ENCODE measurements at regions not wholly inside any gene's neighbourhood (a gene's known extent, or its start where the extent isn't known, plus 50 kb on each side); places are given as distances from the start of the nearest gene placed in this dataset.

DNA sequence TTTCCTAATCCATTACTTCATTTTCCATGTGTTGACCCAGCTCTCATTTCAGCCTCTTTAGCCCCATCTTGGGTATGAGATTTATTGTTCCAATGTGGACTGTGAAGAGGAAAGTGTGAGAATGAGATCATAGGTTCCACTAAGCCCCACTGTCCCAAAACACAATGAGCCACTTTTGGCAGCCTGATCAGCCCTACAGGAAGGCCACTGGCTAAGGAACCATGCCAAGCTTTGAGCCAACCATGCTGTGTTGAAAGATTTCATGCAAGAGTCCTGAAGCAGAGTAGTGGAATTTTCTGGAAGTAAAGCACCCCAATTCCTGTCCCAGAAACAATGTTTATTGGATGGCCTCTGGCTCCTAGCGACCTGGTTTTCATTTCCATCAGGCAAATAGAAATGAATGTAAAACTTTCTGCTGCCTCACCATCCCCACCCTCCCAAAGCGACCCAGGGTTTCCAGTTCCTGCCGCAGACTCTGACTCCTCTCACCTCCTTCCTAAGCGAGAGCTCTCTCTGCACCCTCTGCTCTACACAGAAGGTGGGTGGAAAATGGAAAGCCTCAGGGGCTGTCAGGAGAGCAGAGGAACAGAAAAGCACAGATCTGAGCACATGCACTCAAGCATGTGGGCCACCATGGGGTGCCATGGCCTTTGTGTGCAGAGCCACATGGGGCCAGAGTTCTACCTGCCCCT lies 73.1 kb downstream of the KCTD12 start:
- TF ChIP-seq CTCF (IDR thresholded peaks at IDR 0.05; ENCODE audit: unreplicated experiment), result no peak
- H3K27me3 Mint-ChIP-seq, result peaks cover 9% of the 10 kb centered on the region
- H3K36me3 Mint-ChIP-seq (ENCODE audit: insufficient read depth), result no peaks in the 10 kb centered on the region
- no peak overlapping the region for H3K4me3 Mint-ChIP-seq (ENCODE audit: low read depth)
- H3K27ac Mint-ChIP-seq, result no peak overlapping the region
- no peaks in the 10 kb centered on the region for H3K9me3 Mint-ChIP-seq (ENCODE audit: low read depth)
- no peaks in the 10 kb centered on the region for H3K4me1 Mint-ChIP-seq (ENCODE audit: low read depth)
- no peak for DNase-seq (ENCODE audit: low spot score, unreplicated experiment)

DNA sequence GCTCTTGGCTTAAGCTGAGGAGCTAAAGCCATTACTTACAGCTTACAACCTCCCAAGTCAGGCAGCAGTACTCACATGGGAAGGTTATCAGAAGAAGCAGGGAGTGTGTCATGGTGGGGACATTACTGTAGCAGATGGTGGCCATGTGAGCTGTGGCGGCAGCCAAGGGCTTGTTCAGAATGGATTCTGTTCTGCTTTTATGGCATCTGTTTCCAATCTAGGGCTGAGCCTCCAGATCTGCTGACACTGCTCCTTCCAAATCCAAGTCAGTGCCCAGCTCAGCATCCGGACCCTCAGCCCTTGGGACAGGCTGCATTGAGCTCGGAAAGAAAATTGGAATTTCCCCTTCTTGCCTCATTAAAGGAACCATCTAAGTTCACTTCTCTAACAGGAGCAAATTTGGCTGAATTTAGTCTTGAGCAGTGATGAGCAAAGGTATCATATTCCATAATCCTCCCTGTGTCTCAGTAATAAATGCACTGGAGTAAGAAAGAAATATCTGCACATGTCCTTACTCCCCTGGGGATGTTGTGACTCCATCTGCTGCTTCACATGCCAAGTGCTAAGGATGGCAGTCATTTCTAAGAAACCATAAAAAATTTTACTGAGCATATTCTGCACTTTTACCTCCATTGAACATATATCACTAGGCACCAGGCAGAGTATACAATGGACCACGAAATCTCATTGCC lies 73.9 kb downstream of the KCTD12 start:
- no peak for DNase-seq (ENCODE audit: low spot score, unreplicated experiment)
- no peaks in the 10 kb centered on the region for H3K36me3 Mint-ChIP-seq (ENCODE audit: insufficient read depth)
- H3K4me1 Mint-ChIP-seq (ENCODE audit: low read depth), result no peaks in the 10 kb centered on the region
- H3K4me3 Mint-ChIP-seq (ENCODE audit: low read depth), result no peak overlapping the region
- TF ChIP-seq CTCF (IDR thresholded peaks at IDR 0.05; ENCODE audit: unreplicated experiment), result no peak
- H3K27ac Mint-ChIP-seq, result no peak overlapping the region
- no peaks in the 10 kb centered on the region for H3K9me3 Mint-ChIP-seq (ENCODE audit: low read depth)
- H3K27me3 Mint-ChIP-seq, result peaks cover 7% of the 10 kb centered on the region

DNA sequence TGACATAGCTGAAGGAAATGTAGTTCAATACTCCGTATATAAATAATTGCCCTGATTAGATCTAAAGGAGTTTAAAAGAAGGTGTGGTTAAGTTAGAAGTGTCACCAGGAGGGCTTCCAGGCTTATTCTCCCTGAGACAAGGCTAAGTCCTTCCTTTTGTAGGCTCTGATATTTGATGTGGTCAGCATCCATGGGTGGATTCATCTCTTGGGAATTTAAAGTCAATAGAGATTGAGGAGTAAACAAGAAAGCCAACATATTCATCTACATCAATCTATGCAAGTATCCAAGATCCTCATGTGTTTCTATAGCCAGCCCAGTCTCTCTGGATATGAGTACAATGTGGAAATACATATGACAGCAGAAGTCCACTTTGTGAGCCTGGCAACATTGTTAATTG lies 76.8 kb downstream of the KCTD12 start:
- H3K36me3 Mint-ChIP-seq (ENCODE audit: insufficient read depth), result no peaks in the 10 kb centered on the region
- H3K9me3 Mint-ChIP-seq (ENCODE audit: low read depth), result no peaks in the 10 kb centered on the region
- H3K4me3 Mint-ChIP-seq (ENCODE audit: low read depth), result no peak overlapping the region
- TF ChIP-seq CTCF (IDR thresholded peaks at IDR 0.05; ENCODE audit: unreplicated experiment), result no peak
- H3K4me1 Mint-ChIP-seq (ENCODE audit: low read depth), result no peaks in the 10 kb centered on the region
- H3K27ac Mint-ChIP-seq, result no peak overlapping the region
- peaks cover 7% of the 10 kb centered on the region for H3K27me3 Mint-ChIP-seq
- DNase-seq (ENCODE audit: low spot score, unreplicated experiment), result no peak

- no peaks in the 10 kb centered on the region for H3K9me3 Mint-ChIP-seq (ENCODE audit: low read depth)
- no peak overlapping the region for H3K27ac Mint-ChIP-seq
- TF ChIP-seq CTCF (IDR thresholded peaks at IDR 0.05; ENCODE audit: unreplicated experiment), result no peak
- no peaks in the 10 kb centered on the region for H3K36me3 Mint-ChIP-seq (ENCODE audit: insufficient read depth)
- H3K4me1 Mint-ChIP-seq (ENCODE audit: low read depth), result no peaks in the 10 kb centered on the region
- no peak for DNase-seq (ENCODE audit: low spot score, unreplicated experiment)
- H3K27me3 Mint-ChIP-seq, result peaks cover 7% of the 10 kb centered on the region
- H3K4me3 Mint-ChIP-seq (ENCODE audit: low read depth), result no peak overlapping the region
These were observed 77.3 kb downstream of the KCTD12 start for GRCh38 chr13:76808927-76809326.

DNA sequence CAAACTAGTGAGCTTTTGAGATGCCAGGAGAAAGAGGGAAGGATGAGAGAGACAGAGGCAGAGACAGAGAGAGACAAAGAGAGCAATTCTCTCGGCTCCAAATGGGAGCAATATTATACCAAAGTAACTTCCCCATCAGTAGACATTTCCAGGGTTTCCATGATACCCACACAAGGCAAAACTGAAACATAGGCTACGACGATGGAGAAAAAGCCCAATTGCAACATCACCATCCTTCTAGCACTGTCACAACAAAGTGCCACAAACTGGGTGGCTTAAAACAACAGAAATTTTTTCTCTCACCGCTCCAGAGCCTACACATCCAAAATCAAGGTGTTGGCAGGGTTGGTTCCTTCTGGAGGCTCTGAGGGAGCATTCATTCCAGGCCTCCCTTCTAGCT lies 81.4 kb downstream of the KCTD12 start:
- DNase-seq (ENCODE audit: low spot score, unreplicated experiment), result no peak
- Mint-ChIP-seq H3K27ac (no peak overlapping the region), H3K27me3 (no peaks in the 10 kb centered on the region), H3K4me1 (ENCODE audit: low read depth) (peaks cover under 1% of the 10 kb centered on the region), H3K36me3 (ENCODE audit: insufficient read depth) (no peaks in the 10 kb centered on the region), H3K9me3 (ENCODE audit: low read depth) (no peaks in the 10 kb centered on the region), H3K4me3 (ENCODE audit: low read depth) (no peak overlapping the region)
- no peak for TF ChIP-seq CTCF (IDR thresholded peaks at IDR 0.05; ENCODE audit: unreplicated experiment)
